Neural cell (in vitro differentiated cells): ENCODE measurements at regions not wholly inside any gene's neighbourhood (a gene's known extent, or its start where the extent isn't known, plus 50 kb on each side); places are given as distances from the start of the nearest gene placed in this dataset.

Experiments
- H2AFZ ChIP-seq: fragments of 200-600, 300-800 bp; sonication (generic), shearing (Covaris generic); 2 replicates; pipeline ENCODE4 v1.6.0; 2014; ENCODE audit warnings: low read depth, mild to moderate bottlenecking, antibody characterized with exemption, low read length, moderate library complexity
- H3F3A ChIP-seq: fragments of 200-600 bp; shearing (Covaris generic); 2 replicates; pipeline ENCODE4 v1.6.1; 2016; ENCODE audit warnings: mild to moderate bottlenecking, moderate library complexity, mixed read lengths, antibody characterized with exemption, low read length; ENCODE audit not compliant: insufficient read depth, poor library complexity, severe bottlenecking
- H3K27ac ChIP-seq: fragments of 200-600, 300-800 bp; sonication (generic), shearing (Covaris generic); 2 replicates; pipeline ENCODE4 v1.5.1; 2014; ENCODE audit warnings: mild to moderate bottlenecking, low read length, moderate library complexity
- H3K27me3 ChIP-seq: fragments of 300-800, 200-600 bp; sonication (generic), shearing (Covaris generic); 2 replicates; pipeline ENCODE4 v1.6.0; 2014; ENCODE audit warnings: mild to moderate bottlenecking, low read depth, low read length, moderate library complexity; ENCODE audit not compliant: insufficient read depth
- H3K36me3 ChIP-seq: fragments of 300-800, 200-600 bp; sonication (generic), shearing (Covaris generic); 2 replicates; pipeline ENCODE4 v1.5.1; 2014; ENCODE audit warnings: mild to moderate bottlenecking, antibody characterized with exemption, low read length, moderate library complexity; ENCODE audit not compliant: insufficient read depth
- H3K4me2 ChIP-seq: fragments of 300-800, 200-600 bp; sonication (generic), shearing (Covaris generic); 2 replicates; pipeline ENCODE4 v1.6.0; 2014; ENCODE audit warnings: mild to moderate bottlenecking, low read length
- H3K4me3 ChIP-seq: fragments of 300-800, 200-600 bp; sonication (generic), shearing (Covaris generic); 2 replicates; pipeline ENCODE4 v1.5.1; 2014; ENCODE audit warnings: mild to moderate bottlenecking, low read length, moderate library complexity
- H3K79me2 ChIP-seq: fragments of 200-600 bp; shearing (Covaris generic); replicated peaks from 2 replicates; pipeline ENCODE4 v1.6.0; 2014; ENCODE audit warnings: mild to moderate bottlenecking, low read length, moderate library complexity; ENCODE audit not compliant: insufficient read depth
- H3K9ac ChIP-seq: fragments of 300-800, 200-600 bp; sonication (generic), shearing (Covaris generic); 2 replicates; pipeline ENCODE4 v1.6.1; 2016; ENCODE audit warnings: mild to moderate bottlenecking, low read length, mixed read lengths
- H3K9me2 ChIP-seq: fragments of 200-600 bp; shearing (Covaris generic); 2 replicates; pipeline ENCODE4 v1.6.1; 2016; ENCODE audit warnings: mild to moderate bottlenecking, low read length, mixed read lengths; ENCODE audit not compliant: insufficient read depth
- H3K9me3 ChIP-seq: fragments of 200-600, 300-800 bp; sonication (generic), shearing (Covaris generic); 2 replicates; pipeline ENCODE4 v1.6.1; 2016; ENCODE audit warnings: mild to moderate bottlenecking, mixed run types, low read length, moderate library complexity, mixed read lengths
- H4K20me1 ChIP-seq: fragments of 200-600 bp; shearing (Covaris generic); 2 replicates; pipeline ENCODE4 v1.6.1; 2016; ENCODE audit warnings: mild to moderate bottlenecking, mixed run types; ENCODE audit not compliant: insufficient read depth
- CTCF ChIP-seq: fragments of 450-650 bp; IDR thresholded peaks from 2 replicates; pipeline ENCODE4 v1.5.1; 2014; ENCODE audit warnings: antibody characterized with exemption, mild to moderate bottlenecking, moderate library complexity; ENCODE audit not compliant: poor library complexity, severe bottlenecking
- EP300 ChIP-seq: fragments of 450-650 bp; conservative IDR thresholded peaks from 2 replicates; pipeline ENCODE4 v1.6.1; 2014; ENCODE audit warnings: antibody characterized with exemption, mild to moderate bottlenecking, moderate library complexity; ENCODE audit not compliant: poor library complexity, severe bottlenecking
- EZH2 ChIP-seq: fragments of 200-600, 300-800 bp; shearing (Covaris generic), sonication (generic); IDR thresholded peaks from 2 replicates; pipeline ENCODE4 v1.6.1; 2014; ENCODE audit warnings: antibody characterized with exemption, low read length, borderline replicate concordance, mild to moderate bottlenecking; ENCODE audit not compliant: insufficient read depth, poor library complexity, severe bottlenecking
- MXI1 ChIP-seq: fragments of 450-650 bp; conservative IDR thresholded peaks from 2 replicates; pipeline ENCODE4 v1.6.1; 2014; ENCODE audit warnings: antibody characterized with exemption, mild to moderate bottlenecking; ENCODE audit not compliant: poor library complexity, severe bottlenecking
- POLR2AphosphoS5 ChIP-seq: IDR thresholded peaks from 2 replicates; pipeline ENCODE4 v1.6.1; 2012
- RAD21 ChIP-seq: fragments of 450-650 bp; conservative IDR thresholded peaks from 2 replicates; pipeline ENCODE4 v1.6.1; 2014; ENCODE audit warnings: antibody characterized with exemption, mild to moderate bottlenecking, moderate library complexity
- REST ChIP-seq: IDR thresholded peaks from 2 replicates; pipeline ENCODE4 v1.6.1; 2012; ENCODE audit warnings: borderline replicate concordance
- SMC3 ChIP-seq: fragments of 450-650 bp; conservative IDR thresholded peaks from 2 replicates; pipeline ENCODE4 v1.6.1; 2014; ENCODE audit warnings: antibody characterized with exemption, mild to moderate bottlenecking, moderate library complexity; ENCODE audit not compliant: poor library complexity
- TAF1 ChIP-seq: IDR thresholded peaks from 2 replicates; pipeline ENCODE4 v1.6.1; 2012; ENCODE audit warnings: low read depth

DNA sequence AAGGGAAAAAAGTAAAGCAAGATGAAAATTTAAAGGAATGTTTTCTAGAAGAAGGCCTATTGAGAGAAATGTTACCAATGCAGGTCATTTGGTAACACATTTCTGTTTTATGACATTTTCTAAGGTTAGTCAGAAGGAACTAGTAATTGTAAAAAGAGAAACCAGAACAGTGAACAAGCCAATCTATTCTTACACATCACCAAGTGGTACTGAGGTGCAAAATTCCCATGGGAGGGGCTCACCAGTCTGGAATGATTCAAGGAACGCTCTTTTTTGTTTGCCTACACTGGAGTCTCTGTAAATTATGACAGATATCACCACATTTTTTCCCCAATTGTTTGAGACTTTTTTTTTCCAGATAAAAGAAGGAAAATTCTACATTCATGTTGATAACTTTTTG lies 404.7 kb upstream of the CNKSR2 start:
- Histone ChIP-seq H3K27ac (no peak overlapping the region), H2AFZ (no peak overlapping the region), H3K9me3 (no peaks in the 10 kb centered on the region), H3F3A (no peaks in the 10 kb centered on the region), H3K9ac (no peak overlapping the region), H3K27me3 (no peaks in the 10 kb centered on the region), H3K79me2 (no peaks in the 10 kb centered on the region), H3K9me2 (no peaks in the 10 kb centered on the region), H3K4me2 (no peak overlapping the region), H3K4me3 (no peak overlapping the region), H3K36me3 (no peaks in the 10 kb centered on the region), H4K20me1 (no peaks in the 10 kb centered on the region)
- no peak for TF ChIP-seq TAF1
- TF ChIP-seq SMC3 = no peak
- no peak for TF ChIP-seq CTCF
- no peak for TF ChIP-seq REST
- TF ChIP-seq EZH2 = no peak
- TF ChIP-seq POLR2AphosphoS5 = no peak
- no peak for TF ChIP-seq MXI1
- TF ChIP-seq RAD21 = no peak
- no peak for TF ChIP-seq EP300

- Histone ChIP-seq H3K9ac (no peak overlapping the region), H4K20me1 (no peaks in the 10 kb centered on the region), H3K79me2 (no peaks in the 10 kb centered on the region), H2AFZ (no peak overlapping the region), H3K36me3 (no peaks in the 10 kb centered on the region), H3K9me3 (no peaks in the 10 kb centered on the region), H3K9me2 (no peaks in the 10 kb centered on the region), H3K4me3 (no peak overlapping the region), H3K4me2 (no peak overlapping the region), H3F3A (no peaks in the 10 kb centered on the region), H3K27me3 (no peaks in the 10 kb centered on the region), H3K27ac (no peak overlapping the region)
- TF ChIP-seq POLR2AphosphoS5 (no peak), EP300 (no peak), TAF1 (no peak), SMC3 (no peak), CTCF (no peak), RAD21 (no peak), MXI1 (no peak), REST (no peak), EZH2 (no peak)
Measured at GRCh38 chrX:20968996-20969395, 405.2 kb upstream of the CNKSR2 start.
